ENCODE measurements at regions not wholly inside any gene's neighbourhood (a gene's known extent, or its start where the extent isn't known, plus 50 kb on each side); places are given as distances from the start of the nearest gene placed in this dataset.

DNA sequence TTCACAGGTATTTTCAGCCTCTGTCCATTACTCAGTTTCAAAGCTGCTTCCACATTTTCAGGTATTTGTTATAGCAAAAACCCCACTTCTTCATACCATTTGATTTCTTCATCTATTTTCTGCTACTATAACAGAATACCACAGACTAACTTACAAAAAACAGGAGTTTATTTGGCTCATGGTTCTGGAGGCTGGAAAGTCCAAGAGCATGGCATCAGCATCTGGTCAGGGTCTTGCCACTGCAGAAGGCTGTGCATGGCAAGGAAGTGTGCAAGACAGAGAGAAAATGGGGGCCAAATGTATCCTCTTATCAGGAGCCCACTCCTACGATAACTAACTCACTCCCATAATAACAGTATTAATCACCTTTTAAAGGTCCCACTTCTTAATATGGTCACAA lies 82.8 kb upstream of the FOXA2 start:
- Histone ChIP-seq H3K27ac (ENCODE audit: insufficient read depth, low read length) (no peak overlapping the region), H3K18ac (ENCODE audit: low read depth, low read length) (no peak overlapping the region), H4K5ac (ENCODE audit: low read depth, low read length) (no peak overlapping the region), H3K23ac (ENCODE audit: low read depth, low read length) (no peak overlapping the region), H4K20me1 (ENCODE audit: insufficient read depth, low read length) (no peaks in the 10 kb centered on the region), H3K36me3 (ENCODE audit: control insufficient read depth, insufficient read depth, low read length) (no peaks in the 10 kb centered on the region), H3K4me2 (ENCODE audit: low read depth, low read length) (no peak overlapping the region), H3K4ac (ENCODE audit: low read depth, low read length) (no peak overlapping the region), H2AFZ (replicated peaks; ENCODE audit: low read length, poor library complexity) (no peak overlapping the region), H3K56ac (ENCODE audit: extremely low read depth, insufficient read depth, low read length) (no peak overlapping the region), H4K8ac (ENCODE audit: low read depth in 2 of 2, low read length in 2 of 2) (no peak overlapping the region), H2AK9ac (replicated peaks; ENCODE audit: low read depth, low read length, poor library complexity) (no peak overlapping the region), H4K91ac (ENCODE audit: insufficient read depth, low read depth, low read length) (no peak overlapping the region), H2BK20ac (ENCODE audit: low read depth, low read length) (no peak overlapping the region), H2BK5ac (ENCODE audit: low read depth, low read length, poor library complexity, severe bottlenecking) (no peak overlapping the region), H3K9me1 (ENCODE audit: insufficient read depth, low read length) (no peaks in the 10 kb centered on the region), H2BK120ac (ENCODE audit: low read depth, low read length) (no peak overlapping the region), H3K9ac (ENCODE audit: low read depth, low read length) (no peak overlapping the region), H2BK15ac (ENCODE audit: low read depth, low read length) (no peak overlapping the region), H3K27me3 (ENCODE audit: control insufficient read depth, insufficient read depth, low read length) (no peaks in the 10 kb centered on the region), H3K4me3 (ENCODE audit: insufficient read depth, low read depth, low read length) (no peak overlapping the region), H3K79me1 (ENCODE audit: low read depth in 1 of 2, low read length in 2 of 2) (no peaks in the 10 kb centered on the region), H3K9me3 (ENCODE audit: control insufficient read depth, insufficient read depth, low read length) (no peaks in the 10 kb centered on the region), H3K14ac (replicated peaks; ENCODE audit: low read depth, low read length) (no peak overlapping the region), H2AK5ac (ENCODE audit: low read depth, low read length) (no peak overlapping the region), H3K4me1 (ENCODE audit: control insufficient read depth, insufficient read depth, low read length) (no peaks in the 10 kb centered on the region)
- no peak for TF ChIP-seq RCOR1 (IDR thresholded peaks at IDR 0.05; ENCODE audit: insufficient replicate concordance, low read length)
- no peak for TF ChIP-seq RAD21 (IDR thresholded peaks at IDR 0.05; ENCODE audit: low read length)
- TF ChIP-seq RFX5 (IDR thresholded peaks at IDR 0.05; ENCODE audit: low read depth, low read length), result no peak
- TF ChIP-seq, protein P1, sequence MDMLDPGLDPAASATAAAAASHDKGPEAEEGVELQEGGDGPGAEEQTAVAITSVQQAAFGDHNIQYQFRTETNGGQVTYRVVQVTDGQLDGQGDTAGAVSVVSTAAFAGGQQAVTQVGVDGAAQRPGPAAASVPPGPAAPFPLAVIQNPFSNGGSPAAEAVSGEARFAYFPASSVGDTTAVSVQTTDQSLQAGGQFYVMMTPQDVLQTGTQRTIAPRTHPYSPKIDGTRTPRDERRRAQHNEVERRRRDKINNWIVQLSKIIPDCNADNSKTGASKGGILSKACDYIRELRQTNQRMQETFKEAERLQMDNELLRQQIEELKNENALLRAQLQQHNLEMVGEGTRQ (IDR thresholded peaks at IDR 0.05; ENCODE audit: low read depth, low read length), result no peak
- no peak for TF ChIP-seq MXI1 (IDR thresholded peaks at IDR 0.05; ENCODE audit: borderline replicate concordance, low read depth, low read length)
- TF ChIP-seq FOS (IDR thresholded peaks at IDR 0.05; ENCODE audit: low read depth, low read length), result no peak
- TF ChIP-seq CHD1 (IDR thresholded peaks at IDR 0.05; ENCODE audit: low read depth, low read length), result no peak
- no peak for TF ChIP-seq POLR2A (IDR thresholded peaks at IDR 0.05; ENCODE audit: low read depth, low read length)
- no peak for TF ChIP-seq MAZ (IDR thresholded peaks at IDR 0.05; ENCODE audit: borderline replicate concordance, low read depth, low read length)
- no TSS peak for BruUV-seq (replicated peaks)
- DNase-seq (no peak), ATAC-seq (ENCODE audit: low read depth) (no peak)
- in situ Hi-C loops (cut with MboI; ENCODE audit: low sequenced_read_pairs) (no loop called here), dilution Hi-C loops (cut with HindIII; ENCODE audit: low sequenced_read_pairs, unreplicated experiment) (no loop called here), intact Hi-C loops (cut with micrococcal nuclease) (no loop called here)
- ChIA-PET CTCF (no interaction called here), POLR2A (ENCODE audit: unreplicated experiment) (no interaction called here)
- no CpG with 5 or more reads among the region's 1 CpG for WGBS, 2 experiments (ENCODE audit: extremely low coverage in 2 of 2, insufficient read length in 1 of 2)
